Natural killer cell (primary cell): ENCODE measurements at regions not wholly inside any gene's neighbourhood (a gene's known extent, or its start where the extent isn't known, plus 50 kb on each side); places are given as distances from the start of the nearest gene placed in this dataset.

Experiments used
- ATAC-seq, 3 donors: fragments of 150-1000 bp in 2 of 3; fragments of 200-7000 bp in 1 of 3; cut with Tn5 transposase; 1 replicate in 1 of 3; 2 replicates in 2 of 3; pipeline ENCODE4 v1.10.0; 2021; ENCODE audit warnings: mild to moderate bottlenecking in 2 of 3, moderate library complexity in 2 of 3
- DNase-seq, 2 donors: peaks; one replicate each; pipeline versions ENCODE4 v3.0.0 to v3.0.0-alpha.2; 2013 to 2021; ENCODE audit warnings: mixed read lengths in 1 of 2
- H3K27ac ChIP-seq: one replicate; pipeline ENCODE4 v1.5.1; 2013; ENCODE audit warnings: mild to moderate bottlenecking, low read length
- H3K27me3 ChIP-seq: one replicate; pipeline ENCODE4 v1.6.1; 2013; ENCODE audit warnings: low read length; ENCODE audit not compliant: control insufficient read depth, insufficient read depth
- H3K36me3 ChIP-seq: one replicate; pipeline ENCODE4 v1.6.1; 2013; ENCODE audit warnings: low read length; ENCODE audit not compliant: control insufficient read depth, insufficient read depth
- H3K4me1 ChIP-seq: one replicate; pipeline ENCODE4 v1.6.1; 2013; ENCODE audit warnings: low read length; ENCODE audit not compliant: control insufficient read depth, insufficient read depth
- H3K4me3 ChIP-seq: one replicate; pipeline ENCODE4 v1.5.1; 2013; ENCODE audit warnings: low read length
- H3K9me3 ChIP-seq: one replicate; pipeline ENCODE4 v1.6.1; 2013; ENCODE audit warnings: low read length; ENCODE audit not compliant: control insufficient read depth, insufficient read depth
- H3K27ac Mint-ChIP-seq, 2 donors: one replicate each; pipeline ENCODE4 v1.8.0; 2022; ENCODE audit warnings: mild to moderate bottlenecking in 2 of 2, mixed read lengths in 2 of 2, moderate library complexity in 1 of 2
- H3K27me3 Mint-ChIP-seq, 2 donors: one replicate each; pipeline ENCODE4 v1.8.0; 2022; ENCODE audit warnings: low read depth in 2 of 2, mixed read lengths in 2 of 2
- H3K36me3 Mint-ChIP-seq: one replicate; pipeline ENCODE4 v1.8.0; 2022; ENCODE audit warnings: mixed read lengths
- H3K4me1 Mint-ChIP-seq, 2 donors: one replicate each; pipeline ENCODE4 v1.8.0; 2022; ENCODE audit warnings: mixed read lengths in 2 of 2
- H3K4me3 Mint-ChIP-seq: one replicate; pipeline ENCODE4 v1.8.0; 2022; ENCODE audit warnings: mild to moderate bottlenecking, moderate library complexity, mixed read lengths
- H3K9me3 Mint-ChIP-seq, 2 donors: one replicate each; pipeline ENCODE4 v1.8.0; 2022; ENCODE audit warnings: mixed read lengths in 2 of 2
- CTCF ChIP-seq: fragments of 200-600 bp; IDR thresholded peaks from one replicate; pipeline ENCODE4 v1.8.0; 2022; ENCODE audit warnings: antibody characterized with exemption
- WGBS: methylation state at CpG from one replicate; pipeline ENCODE4 v1.1.7; 2013; ENCODE audit warnings: missing lambda C conversion rate; ENCODE audit not compliant: insufficient coverage; 5-methylcytosine and 5-hydroxymethylcytosine counted together
- intact Hi-C: fragments of 100-400 bp; cut with micrococcal nuclease; formaldehyde crosslinking; loops from one replicate; pipeline ENCODE4 v1.14.2; 2022

GRCh38 chr6:19632230-19632629, 204.9 kb upstream of the ID4 start:
- H3K36me3 Mint-ChIP-seq: no peaks in the 10 kb centered on the region
- Histone ChIP-seq H3K27ac (no peak overlapping the region), H3K4me3 (no peak overlapping the region), H3K4me1 (no peaks in the 10 kb centered on the region), H3K9me3 (no peaks in the 10 kb centered on the region), H3K36me3 (no peaks in the 10 kb centered on the region), H3K27me3 (no peaks in the 10 kb centered on the region)
- peaks cover 4 to 15% of the 10 kb centered on the region in 2 donors for H3K9me3 Mint-ChIP-seq
- H3K27ac Mint-ChIP-seq: no peak overlapping the region
- no peaks in the 10 kb centered on the region for H3K4me1 Mint-ChIP-seq
- no peak for TF ChIP-seq CTCF
- no peaks in the 10 kb centered on the region for H3K27me3 Mint-ChIP-seq
- WGBS: 84% methylated on average over 5 of the region's 5 CpGs
- no peak for ATAC-seq
- intact Hi-C loops: no loop called here
- no peak overlapping the region for H3K4me3 Mint-ChIP-seq
- no peak for DNase-seq

GRCh38 chr6:19632786-19633185, 204.4 kb upstream of the ID4 start:
- H3K4me1 ChIP-seq: no peaks in the 10 kb centered on the region
- intact Hi-C loops: no loop called here
- H3K4me3 ChIP-seq: no peak overlapping the region
- no peak for TF ChIP-seq CTCF
- H3K9me3 ChIP-seq: no peaks in the 10 kb centered on the region
- no peak overlapping the region for H3K27ac ChIP-seq
- H3K27me3 ChIP-seq: no peaks in the 10 kb centered on the region
- H3K4me3 Mint-ChIP-seq: no peak overlapping the region
- no peaks in the 10 kb centered on the region for H3K27me3 Mint-ChIP-seq
- H3K36me3 Mint-ChIP-seq: no peaks in the 10 kb centered on the region
- H3K27ac Mint-ChIP-seq: no peak overlapping the region
- H3K9me3 Mint-ChIP-seq: peaks cover 4 to 12% of the 10 kb centered on the region in 2 donors
- 77% methylated on average over 2 of the region's 3 CpGs for WGBS
- ATAC-seq (no peak), DNase-seq (no peak)
- H3K36me3 ChIP-seq: no peaks in the 10 kb centered on the region
- H3K4me1 Mint-ChIP-seq: no peaks in the 10 kb centered on the region

- no peak for TF ChIP-seq CTCF
- no peak for ATAC-seq
- Histone ChIP-seq H3K4me1 (no peaks in the 10 kb centered on the region), H3K36me3 (no peaks in the 10 kb centered on the region), H3K4me3 (no peak overlapping the region), H3K9me3 (no peaks in the 10 kb centered on the region), H3K27ac (no peak overlapping the region), H3K27me3 (no peaks in the 10 kb centered on the region)
- 100% methylated on average over 2 of the region's 2 CpGs for WGBS
- Mint-ChIP-seq H3K36me3 (no peaks in the 10 kb centered on the region), H3K4me1 (no peaks in the 10 kb centered on the region), H3K9me3 (peaks cover 7 to 15% of the 10 kb centered on the region in 2 donors), H3K27me3 (no peaks in the 10 kb centered on the region), H3K27ac (no peak overlapping the region), H3K4me3 (no peak overlapping the region)
- intact Hi-C loops: no loop called here
- no peak for DNase-seq
Observed at GRCh38 chr6:19635728-19636127, 201.4 kb upstream of the ID4 start.

GRCh38 chr6:19637010-19637409, 200.2 kb upstream of the ID4 start:
- Histone ChIP-seq H3K27me3 (no peaks in the 10 kb centered on the region), H3K27ac (no peak overlapping the region), H3K9me3 (no peaks in the 10 kb centered on the region), H3K36me3 (no peaks in the 10 kb centered on the region), H3K4me3 (no peak overlapping the region), H3K4me1 (no peaks in the 10 kb centered on the region)
- H3K36me3 Mint-ChIP-seq: no peaks in the 10 kb centered on the region
- H3K4me3 Mint-ChIP-seq: no peak overlapping the region
- H3K9me3 Mint-ChIP-seq: peaks cover 8 to 17% of the 10 kb centered on the region in 2 donors
- H3K27me3 Mint-ChIP-seq: no peaks in the 10 kb centered on the region
- no CpG with 5 or more reads among the region's 1 CpG for WGBS
- no peak overlapping the region for H3K27ac Mint-ChIP-seq
- no peak for ATAC-seq
- H3K4me1 Mint-ChIP-seq: no peaks in the 10 kb centered on the region
- no peak for TF ChIP-seq CTCF
- intact Hi-C loops: no loop called here
- DNase-seq: no peak
